Amniotic stem cell (primary cell): ENCODE measurements at regions not wholly inside any gene's neighbourhood (a gene's known extent, or its start where the extent isn't known, plus 50 kb on each side); places are given as distances from the start of the nearest gene placed in this dataset.
"Not testable (repeated sequence)": the region's sequence is repeated elsewhere in the genome, so short reads cannot be mapped to it uniquely, and the experiment has no call there.

ENCODE experiments used
- DNase-seq: peaks from one replicate; lab custom pipeline; 2025; lab: John Stamatoyannopoulos, UW

- DNase-seq, result not testable (repeated sequence)
These were observed 63.3 kb upstream of the CEP78 start for GRCh38 chr9:78172610-78173009.

- DNase-seq, result no peak
These were observed 64.2 kb upstream of the CEP78 start for GRCh38 chr9:78171651-78172050.

GRCh38 chr9:78169125-78169524 lies 66.8 kb upstream of the CEP78 start:
- no peak for DNase-seq

GRCh38 chr9:78167356-78167755 lies 68.5 kb upstream of the CEP78 start:
- no peak for DNase-seq

GRCh38 chr9:78163834-78164233 lies 72.0 kb upstream of the CEP78 start:
- DNase-seq, result no peak

GRCh38 chr9:78158286-78158685 lies 77.6 kb upstream of the CEP78 start:
- no peak for DNase-seq

- no peak for DNase-seq
These were observed 84.9 kb upstream of the CEP78 start for GRCh38 chr9:78150983-78151356.

- DNase-seq, result no peak
These were observed 85.4 kb upstream of the CEP78 start for GRCh38 chr9:78150312-78150982.

- no peak for DNase-seq
These were observed 86.1 kb upstream of the CEP78 start for GRCh38 chr9:78149702-78150291.

- no peak for DNase-seq
These were observed 89.6 kb upstream of the CEP78 start for GRCh38 chr9:78146241-78146640.

- DNase-seq, result no peak
These were observed 91.1 kb upstream of the CEP78 start for GRCh38 chr9:78144663-78145377.

- no peak for DNase-seq
These were observed 91.9 kb upstream of the CEP78 start for GRCh38 chr9:78144008-78144381.

- DNase-seq, result no peak
These were observed 92.4 kb upstream of the CEP78 start for GRCh38 chr9:78143281-78144007.

GRCh38 chr9:78142264-78142663 lies 93.6 kb upstream of the CEP78 start:
- DNase-seq, result not testable (repeated sequence)

- DNase-seq, result no peak
These were observed 102.1 kb upstream of the CEP78 start for GRCh38 chr9:78133751-78134150.

- no peak for DNase-seq
These were observed 101.1 kb upstream of the GNAQ start for GRCh38 chr9:78132701-78133058.

GRCh38 chr9:78131969-78132700 lies 100.5 kb upstream of the GNAQ start:
- peak; percentile 2 for DNase-seq

- no peak for DNase-seq
These were observed 99.2 kb upstream of the GNAQ start for GRCh38 chr9:78130853-78131252.

- no peak for DNase-seq
These were observed 98.4 kb upstream of the GNAQ start for GRCh38 chr9:78130004-78130403.

GRCh38 chr9:78127279-78128225 lies 95.9 kb upstream of the GNAQ start:
- DNase-seq, result no peak

GRCh38 chr9:78123808-78124207 lies 92.2 kb upstream of the GNAQ start:
- no peak for DNase-seq
